GM23338 (cell line): ENCODE measurements at regions not wholly inside any gene's neighbourhood (a gene's known extent, or its start where the extent isn't known, plus 50 kb on each side); places are given as distances from the start of the nearest gene placed in this dataset.

Experiments
- ATAC-seq: fragments of 200-7000 bp; cut with Tn5 transposase; 3 replicates; pipeline ENCODE4 v1.9.1; 2020
- DNase-seq: peaks from one replicate; pipeline ENCODE4 v3.0.0-alpha.2; 2015; ENCODE audit warnings: low spot score
- H2AFZ ChIP-seq: fragments of 200-600 bp; sonication (generic); 2 replicates; pipeline ENCODE4 v1.8.0; 2016; ENCODE audit warnings: antibody characterized with exemption, mild to moderate bottlenecking, moderate library complexity
- H3F3A ChIP-seq: fragments of 200-600 bp; sonication (generic); replicated peaks from 2 replicates; pipeline ENCODE4 v1.8.0; 2017; ENCODE audit warnings: antibody characterized with exemption, mixed run types, low read depth
- H3K27ac ChIP-seq: fragments of 200-600 bp; sonication (generic); 2 replicates; pipeline ENCODE4 v1.6.1; 2016; ENCODE audit warnings: low read depth
- H3K27me3 ChIP-seq: fragments of 200-600 bp; sonication (generic); 2 replicates; pipeline ENCODE4 v1.8.0; 2016; ENCODE audit warnings: mild to moderate bottlenecking, mixed run types, moderate library complexity; ENCODE audit not compliant: insufficient read depth
- H3K36me3 ChIP-seq: fragments of 200-600 bp; sonication (generic); 2 replicates; pipeline ENCODE4 v1.8.0; 2016; ENCODE audit warnings: mild to moderate bottlenecking; ENCODE audit not compliant: insufficient read depth
- H3K4me1 ChIP-seq: fragments of 200-600 bp; sonication (generic); 2 replicates; pipeline ENCODE4 v1.8.0; 2016; ENCODE audit warnings: mild to moderate bottlenecking, moderate library complexity; ENCODE audit not compliant: insufficient read depth
- H3K4me2 ChIP-seq: fragments of 200-600 bp; sonication (generic); 2 replicates; pipeline ENCODE4 v1.7.1; 2017; ENCODE audit warnings: mixed run types
- H3K4me3 ChIP-seq: fragments of 200-600 bp; sonication (generic); 2 replicates; pipeline ENCODE4 v1.6.1; 2016; ENCODE audit warnings: mixed run types
- H3K79me2 ChIP-seq: fragments of 200-600 bp; sonication (generic); replicated peaks from 2 replicates; pipeline ENCODE4 v1.8.0; 2017; ENCODE audit warnings: mild to moderate bottlenecking; ENCODE audit not compliant: insufficient read depth
- H3K9me2 ChIP-seq: fragments of 200-600 bp; sonication (generic); 2 replicates; pipeline ENCODE4 v1.8.0; 2017; ENCODE audit not compliant: insufficient read depth
- H4K20me1 ChIP-seq: fragments of 200-600 bp; sonication (generic); replicated peaks from 2 replicates; pipeline ENCODE4 v1.8.0; 2017; ENCODE audit warnings: mild to moderate bottlenecking; ENCODE audit not compliant: insufficient read depth
- H3K27ac Mint-ChIP-seq: 2 replicates; pipeline ENCODE4 v1.8.0; 2020; ENCODE audit warnings: inconsistent platforms, mild to moderate bottlenecking, moderate library complexity, mixed read lengths
- H3K27me3 Mint-ChIP-seq: 3 replicates; pipeline ENCODE4 v1.8.0; 2022; ENCODE audit warnings: low read depth, mild to moderate bottlenecking, moderate library complexity, mixed read lengths, inconsistent platforms; ENCODE audit not compliant: insufficient read depth, poor library complexity
- H3K36me3 Mint-ChIP-seq: 3 replicates; pipeline ENCODE4 v1.8.0; 2021; ENCODE audit warnings: low read depth, mild to moderate bottlenecking, inconsistent platforms, moderate library complexity, mixed read lengths
- H3K4me1 Mint-ChIP-seq: 3 replicates; pipeline ENCODE4 v1.8.0; 2020; ENCODE audit warnings: mild to moderate bottlenecking, inconsistent platforms, mixed read lengths
- H3K4me3 Mint-ChIP-seq: 3 replicates; pipeline ENCODE4 v1.8.0; 2021; ENCODE audit warnings: moderate library complexity, mild to moderate bottlenecking, inconsistent platforms, mixed read lengths
- H3K9me3 Mint-ChIP-seq: 3 replicates; pipeline ENCODE4 v1.8.0; 2020; ENCODE audit warnings: moderate library complexity, mild to moderate bottlenecking, inconsistent platforms, mixed read lengths
- CREB1 ChIP-seq: fragments of 250-450 bp; sonication (Bioruptor Pico); IDR thresholded peaks from 2 replicates; pipeline ENCODE4 v1.5.0; 2020; ENCODE audit warnings: low read depth, mild to moderate bottlenecking, moderate library complexity
- CTCF ChIP-seq, 2 experiments: fragments of 200-600 bp in 1 of 2; sonication (generic) in 1 of 2; conservative IDR thresholded peaks; 2 replicates each; pipeline versions ENCODE4 v1.5.1 to v1.6.1; 2016 to 2017; ENCODE audit warnings: antibody characterized with exemption in 2 of 2, low read depth in 2 of 2, mild to moderate bottlenecking in 2 of 2, moderate library complexity in 1 of 2
- ETS1 ChIP-seq: IDR thresholded peaks from 2 replicates; pipeline ENCODE4 v1.6.1; 2016; ENCODE audit warnings: antibody characterized with exemption
- EZH2 ChIP-seq: fragments of 200-600 bp; sonication (generic); IDR thresholded peaks from one replicate; pipeline ENCODE4 v1.8.0; 2017; ENCODE audit warnings: antibody characterized with exemption, mild to moderate bottlenecking, low read depth; ENCODE audit not compliant: unreplicated experiment
- EZH2phosphoT487 ChIP-seq: fragments of 200-600 bp; sonication (generic); IDR thresholded peaks from one replicate; pipeline ENCODE4 v1.8.1; 2018; ENCODE audit warnings: antibody characterized with exemption; ENCODE audit not compliant: unreplicated experiment
- JUNB ChIP-seq: IDR thresholded peaks from one replicate; pipeline ENCODE4 v1.6.1; 2016; ENCODE audit warnings: antibody characterized with exemption; ENCODE audit not compliant: unreplicated experiment
- NANOG ChIP-seq: IDR thresholded peaks from 2 replicates; pipeline ENCODE4 v1.6.1; 2016; ENCODE audit warnings: antibody characterized with exemption, borderline replicate concordance
- POLR2AphosphoS5 ChIP-seq: IDR thresholded peaks from 2 replicates; pipeline ENCODE4 v1.6.1; 2016; ENCODE audit warnings: antibody characterized with exemption, low read depth
- REST ChIP-seq: IDR thresholded peaks from one replicate; pipeline ENCODE4 v1.6.1; 2018; ENCODE audit warnings: antibody characterized with exemption; ENCODE audit not compliant: unreplicated experiment
- STAT1 ChIP-seq: IDR thresholded peaks from one replicate; pipeline ENCODE4 v1.6.1; 2016; ENCODE audit warnings: antibody characterized with exemption; ENCODE audit not compliant: unreplicated experiment
- ZNF114 ChIP-seq: fragments of 250-450 bp; sonication (Bioruptor Pico); IDR thresholded peaks from 2 replicates; pipeline ENCODE4 v1.5.0; 2020; ENCODE audit warnings: mild to moderate bottlenecking, moderate library complexity
- ZNF331 ChIP-seq: fragments of 250-450 bp; sonication (Bioruptor Pico); IDR thresholded peaks from 2 replicates; pipeline ENCODE4 v1.5.0; 2020; ENCODE audit warnings: low read depth, mild to moderate bottlenecking, moderate library complexity
- ZNF462 ChIP-seq: fragments of 250-450 bp; sonication (Bioruptor Pico); IDR thresholded peaks from 2 replicates; pipeline ENCODE4 v1.5.0; 2020; ENCODE audit warnings: mild to moderate bottlenecking, moderate library complexity

- no peaks in the 10 kb centered on the region for H3K4me1 Mint-ChIP-seq
- ATAC-seq (no peak), DNase-seq (no peak)
- Histone ChIP-seq H4K20me1 (no peaks in the 10 kb centered on the region), H3F3A (no peaks in the 10 kb centered on the region), H3K4me1 (no peaks in the 10 kb centered on the region), H3K4me2 (no peak overlapping the region), H2AFZ (no peak overlapping the region), H3K36me3 (no peaks in the 10 kb centered on the region), H3K79me2 (no peaks in the 10 kb centered on the region), H3K27me3 (no peaks in the 10 kb centered on the region), H3K9me2 (peaks cover 5% of the 10 kb centered on the region; the same call in 1 of the 2 replicates), H3K27ac (no peak overlapping the region), H3K4me3 (no peak overlapping the region)
- H3K27me3 Mint-ChIP-seq, result no peaks in the 10 kb centered on the region
- H3K9me3 Mint-ChIP-seq, result peaks cover 22% of the 10 kb centered on the region
- no peak overlapping the region for H3K4me3 Mint-ChIP-seq
- no peak overlapping the region for H3K27ac Mint-ChIP-seq
- no peak for TF ChIP-seq ETS1
- no peak for TF ChIP-seq ZNF331 (CRISPR knock-in tag)
- no peak for TF ChIP-seq JUNB
- TF ChIP-seq EZH2phosphoT487, result no peak
- no peak for TF ChIP-seq ZNF114 (CRISPR knock-in tag)
- no peak for TF ChIP-seq ZNF462
- no peak for TF ChIP-seq STAT1
- TF ChIP-seq NANOG, result no peak
- TF ChIP-seq CTCF (conservative IDR thresholded peaks at IDR 0.05; ENCODE audit: low read depth in 2 of 2), result no peak
- TF ChIP-seq POLR2AphosphoS5, result no peak
- no peak for TF ChIP-seq CREB1 (CRISPR knock-in tag)
- TF ChIP-seq EZH2, result no peak
- TF ChIP-seq REST, result no peak
- no peaks in the 10 kb centered on the region for H3K36me3 Mint-ChIP-seq
Observed at GRCh38 chr10:36840788-36841187, 284.6 kb upstream of the ANKRD30A start.
